IMR-90 (cell line): ENCODE measurements at regions not wholly inside any gene's neighbourhood (a gene's known extent, or its start where the extent isn't known, plus 50 kb on each side); places are given as distances from the start of the nearest gene placed in this dataset.

Experiments
- ATAC-seq: fragments of 200-7000 bp; cut with Tn5 transposase; 2 replicates; pipeline ENCODE4 v1.9.1; 2020; ENCODE audit warnings: low read depth, mild to moderate bottlenecking, moderate library complexity
- BruUV-seq: library from RNA; stranded (reverse); fragments of 400-500 nt; replicated peaks from 2 replicates; lab custom pipeline; 2021; lab: Mats Ljungman, UMichigan
- CTCF ChIA-PET: fragments of 300-600 bp; formaldehyde crosslinking; extraction: SDS; loops from one replicate; lab custom pipeline; 2021; ENCODE audit warnings: antibody characterized with exemption; lab: Yijun Ruan, JAX
- POLR2A ChIA-PET: fragments of 300-600 bp; sonication (Branson Sonifier 250); formaldehyde crosslinking; loops from one replicate; lab custom pipeline; 2022; ENCODE audit warnings: antibody characterized with exemption; ENCODE audit not compliant: unreplicated experiment; lab: Charles Lee
- DNase-seq: peaks from one replicate; pipeline ENCODE4 v3.0.0; 2013
- H2AFZ ChIP-seq: replicated peaks from 2 replicates; pipeline ENCODE3; 2013; ENCODE audit warnings: low read length, mild to moderate bottlenecking; ENCODE audit not compliant: poor library complexity
- H2AK5ac ChIP-seq: 2 replicates; pipeline ENCODE4 v1.6.1; 2013; ENCODE audit warnings: low read depth, low read length, inconsistent platforms
- H2AK9ac ChIP-seq: replicated peaks from 2 replicates; pipeline ENCODE3; 2013; ENCODE audit warnings: mild to moderate bottlenecking, low read depth, low read length, moderate library complexity; ENCODE audit not compliant: poor library complexity
- H2BK120ac ChIP-seq: 2 replicates; pipeline ENCODE4 v1.6.1; 2013; ENCODE audit warnings: low read depth, low read length, inconsistent platforms
- H2BK15ac ChIP-seq: 3 replicates; pipeline ENCODE4 v1.6.1; 2013; ENCODE audit warnings: low read depth, low read length, inconsistent platforms
- H2BK20ac ChIP-seq: 2 replicates; pipeline ENCODE4 v1.6.1; 2013; ENCODE audit warnings: low read depth, mild to moderate bottlenecking, inconsistent platforms, low read length, moderate library complexity
- H2BK5ac ChIP-seq: 2 replicates; pipeline ENCODE4 v1.6.1; 2013; ENCODE audit warnings: mild to moderate bottlenecking, low read depth, low read length, inconsistent platforms; ENCODE audit not compliant: poor library complexity, severe bottlenecking
- H3K14ac ChIP-seq: replicated peaks from 2 replicates; pipeline ENCODE4 v1.6.1; 2013; ENCODE audit warnings: low read depth, low read length, inconsistent platforms
- H3K18ac ChIP-seq: 2 replicates; pipeline ENCODE4 v1.6.1; 2013; ENCODE audit warnings: low read depth, low read length, control low read depth
- H3K23ac ChIP-seq: 2 replicates; pipeline ENCODE4 v1.6.1; 2013; ENCODE audit warnings: low read depth, low read length, inconsistent platforms
- H3K27ac ChIP-seq: 2 replicates; pipeline ENCODE4 v1.5.1; 2013; ENCODE audit warnings: mild to moderate bottlenecking, control low read depth, low read length; ENCODE audit not compliant: insufficient read depth
- H3K27me3 ChIP-seq: 2 replicates; pipeline ENCODE4 v1.6.1; 2013; ENCODE audit warnings: low read length; ENCODE audit not compliant: control insufficient read depth, insufficient read depth
- H3K36me3 ChIP-seq: 2 replicates; pipeline ENCODE4 v1.6.1; 2013; ENCODE audit warnings: low read length, mixed read lengths; ENCODE audit not compliant: control insufficient read depth, insufficient read depth
- H3K4ac ChIP-seq: 2 replicates; pipeline ENCODE4 v1.6.1; 2013; ENCODE audit warnings: low read depth, low read length, inconsistent platforms
- H3K4me1 ChIP-seq: 2 replicates; pipeline ENCODE4 v1.6.1; 2013; ENCODE audit warnings: low read length, mixed read lengths; ENCODE audit not compliant: control insufficient read depth, insufficient read depth
- H3K4me2 ChIP-seq: 2 replicates; pipeline ENCODE4 v1.6.1; 2013; ENCODE audit warnings: low read depth, mild to moderate bottlenecking, control low read depth, low read length, moderate library complexity
- H3K4me3 ChIP-seq: 2 replicates; pipeline ENCODE4 v1.5.1; 2013; ENCODE audit warnings: low read depth, mild to moderate bottlenecking, control low read depth, low read length, moderate library complexity; ENCODE audit not compliant: insufficient read depth
- H3K56ac ChIP-seq: 2 replicates; pipeline ENCODE4 v1.6.1; 2013; ENCODE audit warnings: low read length, inconsistent platforms; ENCODE audit not compliant: insufficient read depth; ENCODE audit errors: extremely low read depth
- H3K79me1 ChIP-seq, 2 experiments: 2 replicates each; pipeline ENCODE4 v1.6.1; 2013; ENCODE audit warnings: low read length in 2 of 2, inconsistent platforms in 1 of 2, low read depth in 1 of 2
- H3K9ac ChIP-seq: 2 replicates; pipeline ENCODE4 v1.6.1; 2013; ENCODE audit warnings: low read depth, low read length, control low read depth
- H3K9me1 ChIP-seq: 2 replicates; pipeline ENCODE4 v1.6.1; 2013; ENCODE audit warnings: low read length, inconsistent platforms; ENCODE audit not compliant: insufficient read depth
- H3K9me3 ChIP-seq: 2 replicates; pipeline ENCODE4 v1.6.1; 2013; ENCODE audit warnings: low read length; ENCODE audit not compliant: control insufficient read depth, insufficient read depth
- H4K20me1 ChIP-seq: 2 replicates; pipeline ENCODE4 v1.6.1; 2013; ENCODE audit warnings: low read length, inconsistent platforms; ENCODE audit not compliant: insufficient read depth
- H4K5ac ChIP-seq: 2 replicates; pipeline ENCODE4 v1.6.1; 2013; ENCODE audit warnings: mild to moderate bottlenecking, low read depth, low read length, control low read depth
- H4K8ac ChIP-seq, 2 experiments: 2 replicates each; pipeline ENCODE4 v1.6.1; 2013; ENCODE audit warnings: low read depth in 2 of 2, low read length in 2 of 2, control low read depth in 1 of 2, inconsistent platforms in 1 of 2
- H4K91ac ChIP-seq: 2 replicates; pipeline ENCODE4 v1.6.1; 2013; ENCODE audit warnings: low read depth, low read length, inconsistent platforms; ENCODE audit not compliant: insufficient read depth
- CEBPB ChIP-seq: IDR thresholded peaks from 2 replicates; pipeline ENCODE4 v1.6.1; 2012; ENCODE audit warnings: low read depth, low read length, improper control_type of control experiment
- CHD1 ChIP-seq: IDR thresholded peaks from 2 replicates; pipeline ENCODE4 v1.6.1; 2012; ENCODE audit warnings: low read depth, low read length, improper control_type of control experiment
- CTCF ChIP-seq: conservative IDR thresholded peaks from 2 replicates; pipeline ENCODE4 v1.5.1; 2012; ENCODE audit warnings: mild to moderate bottlenecking, low read depth, low read length, improper control_type of control experiment
- FOS ChIP-seq: fragments of 150-350 bp; IDR thresholded peaks from 2 replicates; pipeline ENCODE4 v1.6.1; 2016; ENCODE audit warnings: low read depth, low read length
- MXI1 ChIP-seq: IDR thresholded peaks from 2 replicates; pipeline ENCODE4 v1.6.1; 2012; ENCODE audit warnings: low read depth, mild to moderate bottlenecking, low read length, moderate library complexity, borderline replicate concordance
- POLR2A ChIP-seq: IDR thresholded peaks from 2 replicates; pipeline ENCODE4 v1.6.1; 2012; ENCODE audit warnings: mild to moderate bottlenecking, low read depth, low read length
- RAD21 ChIP-seq: IDR thresholded peaks from 2 replicates; pipeline ENCODE4 v1.6.1; 2012; ENCODE audit warnings: low read length, improper control_type of control experiment
- RFX5 ChIP-seq: IDR thresholded peaks from 2 replicates; pipeline ENCODE4 v1.8.0; 2012; ENCODE audit warnings: low read depth, mild to moderate bottlenecking, low read length, moderate library complexity
- WGBS, 2 experiments: methylation state at CpG; one replicate each; pipeline versions ENCODE4 v1.1.5 to v1.1.7; 2013; ENCODE audit warnings: missing lambda C conversion rate in 2 of 2; ENCODE audit not compliant: insufficient read length in 1 of 2; ENCODE audit errors: extremely low coverage in 2 of 2; 5-methylcytosine and 5-hydroxymethylcytosine counted together
- dilution Hi-C: fragments of 300-500 bp; cut with HindIII; formaldehyde crosslinking; loops from one replicate; pipeline ENCODE4 v1.14.3; 2018; ENCODE audit warnings: low sequenced_read_pairs; ENCODE audit not compliant: unreplicated experiment
- in situ Hi-C: fragments of 300-500 bp; cut with MboI; formaldehyde crosslinking; loops from 3 replicates; pipeline ENCODE4 v1.14.3; 2019; ENCODE audit warnings: low sequenced_read_pairs, inconsistent platforms, mixed read lengths
- intact Hi-C: fragments of 100-400 bp; cut with micrococcal nuclease; formaldehyde crosslinking; loops from 2 replicates; pipeline ENCODE4 v1.10.0; 2022

- dilution Hi-C loops = no loop called here
- Histone ChIP-seq H3K4ac (no peak overlapping the region), H4K8ac (no peak overlapping the region), H3K4me1 (no peaks in the 10 kb centered on the region), H3K27ac (no peak overlapping the region), H2AK9ac (no peak overlapping the region), H2AK5ac (no peak overlapping the region), H3K4me3 (no peak overlapping the region), H4K91ac (no peak overlapping the region), H3K56ac (no peak overlapping the region), H3K9me1 (no peaks in the 10 kb centered on the region), H3K36me3 (no peaks in the 10 kb centered on the region), H3K9me3 (no peaks in the 10 kb centered on the region), H3K27me3 (no peaks in the 10 kb centered on the region), H2BK15ac (no peak overlapping the region), H4K20me1 (no peaks in the 10 kb centered on the region), H3K14ac (no peak overlapping the region), H2BK120ac (no peak overlapping the region), H4K5ac (no peak overlapping the region), H3K23ac (no peak overlapping the region), H3K18ac (no peak overlapping the region), H2BK20ac (no peak overlapping the region), H3K4me2 (no peak overlapping the region), H2BK5ac (no peak overlapping the region), H3K79me1 (no peaks in the 10 kb centered on the region), H2AFZ (no peak overlapping the region), H3K9ac (no peak overlapping the region)
- ChIA-PET CTCF (no interaction called here), POLR2A (no interaction called here)
- ATAC-seq (no peak), DNase-seq (no peak)
- WGBS, 2 experiments = no CpG with 5 or more reads among the region's 1 CpG
- in situ Hi-C loops = no loop called here
- TF ChIP-seq CTCF (no peak), FOS (no peak), RFX5 (no peak), POLR2A (no peak), CHD1 (no peak), CEBPB (no peak), MXI1 (no peak), RAD21 (no peak)
- intact Hi-C loops = no loop called here
- no TSS peak for BruUV-seq
Observed at GRCh38 chr13:74847966-74848365, 634.0 kb downstream of the TBC1D4 start.
